ENCODE measurements at regions not wholly inside any gene's neighbourhood (a gene's known extent, or its start where the extent isn't known, plus 50 kb on each side); places are given as distances from the start of the nearest gene placed in this dataset.

DNA sequence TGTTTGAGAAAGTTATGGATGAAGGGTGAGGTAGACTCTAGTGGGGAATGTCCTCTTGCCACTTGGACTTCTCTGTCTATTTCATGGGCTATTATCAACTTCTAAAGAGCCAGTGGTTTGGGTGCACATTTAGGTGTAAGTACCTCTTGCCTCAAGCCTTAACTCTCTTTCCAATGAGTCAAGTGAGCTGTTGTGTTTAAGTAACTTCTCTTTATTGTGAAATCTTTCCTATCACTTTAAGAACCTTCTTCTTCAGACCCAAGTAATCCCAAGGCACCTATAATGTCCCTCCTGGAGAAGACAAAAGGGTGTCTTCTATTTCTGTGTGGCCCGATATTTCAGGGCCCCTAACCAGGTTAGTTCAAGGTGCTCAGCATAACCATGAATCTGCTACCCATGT, 90.5 kb upstream of the VPREB1 start:
- TF ChIP-seq, protein P1, sequence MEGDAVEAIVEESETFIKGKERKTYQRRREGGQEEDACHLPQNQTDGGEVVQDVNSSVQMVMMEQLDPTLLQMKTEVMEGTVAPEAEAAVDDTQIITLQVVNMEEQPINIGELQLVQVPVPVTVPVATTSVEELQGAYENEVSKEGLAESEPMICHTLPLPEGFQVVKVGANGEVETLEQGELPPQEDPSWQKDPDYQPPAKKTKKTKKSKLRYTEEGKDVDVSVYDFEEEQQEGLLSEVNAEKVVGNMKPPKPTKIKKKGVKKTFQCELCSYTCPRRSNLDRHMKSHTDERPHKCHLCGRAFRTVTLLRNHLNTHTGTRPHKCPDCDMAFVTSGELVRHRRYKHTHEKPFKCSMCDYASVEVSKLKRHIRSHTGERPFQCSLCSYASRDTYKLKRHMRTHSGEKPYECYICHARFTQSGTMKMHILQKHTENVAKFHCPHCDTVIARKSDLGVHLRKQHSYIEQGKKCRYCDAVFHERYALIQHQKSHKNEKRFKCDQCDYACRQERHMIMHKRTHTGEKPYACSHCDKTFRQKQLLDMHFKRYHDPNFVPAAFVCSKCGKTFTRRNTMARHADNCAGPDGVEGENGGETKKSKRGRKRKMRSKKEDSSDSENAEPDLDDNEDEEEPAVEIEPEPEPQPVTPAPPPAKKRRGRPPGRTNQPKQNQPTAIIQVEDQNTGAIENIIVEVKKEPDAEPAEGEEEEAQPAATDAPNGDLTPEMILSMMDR (IDR thresholded peaks at IDR 0.05) = no peak
- TF ChIP-seq POLR2A (IDR thresholded peaks at IDR 0.05) (no peak), POLR2AphosphoS5 (IDR thresholded peaks at IDR 0.05) (no peak)
